Kidney (tissue), 13 donors: ENCODE measurements at regions not wholly inside any gene's neighbourhood (a gene's known extent, or its start where the extent isn't known, plus 50 kb on each side); places are given as distances from the start of the nearest gene placed in this dataset.

Experiments
- DNase-seq, 5 donors: peaks; one replicate each; pipeline ENCODE4 v3.0.0-alpha.2; 2013 to 2020
- FAIRE-seq: peaks from 2 replicates; lab custom pipeline; 2012; peaks lifted over from hg19 to GRCh38; lab: Jason Lieb, UNC
- H3K27ac ChIP-seq, 2 donors: one replicate each; pipeline ENCODE4 v1.7.0; 2013; ENCODE audit warnings: low read depth in 2 of 2, low read length in 2 of 2, inconsistent platforms in 1 of 2
- H3K27me3 ChIP-seq: one replicate; pipeline ENCODE4 v1.7.1; 2013; ENCODE audit warnings: low read length, inconsistent platforms; ENCODE audit not compliant: control insufficient read depth, insufficient read depth
- H3K36me3 ChIP-seq, 3 donors: one replicate each; pipeline versions ENCODE4 v1.7.0 to v1.7.1; 2013; ENCODE audit warnings: low read length in 3 of 3, control low read depth in 1 of 3, inconsistent platforms in 1 of 3; ENCODE audit not compliant: insufficient read depth in 3 of 3, control insufficient read depth in 2 of 3
- H3K4me1 ChIP-seq, 3 donors: one replicate each; pipeline versions ENCODE4 v1.7.0 to v1.7.1; 2013; ENCODE audit warnings: low read length in 3 of 3, inconsistent platforms in 1 of 3, low read depth in 1 of 3; ENCODE audit not compliant: control insufficient read depth in 2 of 3, insufficient read depth in 2 of 3
- H3K4me3 ChIP-seq, 3 donors: one replicate each; pipeline versions ENCODE4 v1.7.0 to v1.8.1; 2013; ENCODE audit warnings: low read length in 3 of 3, control low read depth in 1 of 3, inconsistent platforms in 1 of 3
- H3K9ac ChIP-seq, 3 donors: one replicate each; pipeline versions ENCODE4 v1.7.0 to v1.7.1; 2013; ENCODE audit warnings: low read length in 3 of 3, control low read depth in 1 of 3, inconsistent platforms in 1 of 3
- H3K9me3 ChIP-seq, 3 donors: one replicate each; pipeline versions ENCODE4 v1.7.0 to v1.7.1; 2013; ENCODE audit warnings: low read length in 3 of 3, control low read depth in 1 of 3, inconsistent platforms in 1 of 3; ENCODE audit not compliant: control insufficient read depth in 2 of 3, insufficient read depth in 1 of 3
- intact Hi-C: fragments of 100-400 bp; cut with DNase I; formaldehyde crosslinking; loops from one replicate; pipeline ENCODE4 v1.11.1; 2022
- TF ChIP-seq, protein P1 (sequence below): IDR thresholded peaks from 3 replicates; pipeline ENCODE4 v1.5.1; 2012; ENCODE audit warnings: mild to moderate bottlenecking, moderate library complexity, borderline replicate concordance; ENCODE audit not compliant: insufficient read depth; ENCODE audit errors: extremely low read depth
- donor health status: control.
- donor health status: control.
- donor health status: control.
- donor health status: control.
- donor health status: control.
- donor health status: DM: yes; HTN: yes; CAD: no.
- donor health status: Normal renal cell carcinoma (clear cell type).

DNA sequence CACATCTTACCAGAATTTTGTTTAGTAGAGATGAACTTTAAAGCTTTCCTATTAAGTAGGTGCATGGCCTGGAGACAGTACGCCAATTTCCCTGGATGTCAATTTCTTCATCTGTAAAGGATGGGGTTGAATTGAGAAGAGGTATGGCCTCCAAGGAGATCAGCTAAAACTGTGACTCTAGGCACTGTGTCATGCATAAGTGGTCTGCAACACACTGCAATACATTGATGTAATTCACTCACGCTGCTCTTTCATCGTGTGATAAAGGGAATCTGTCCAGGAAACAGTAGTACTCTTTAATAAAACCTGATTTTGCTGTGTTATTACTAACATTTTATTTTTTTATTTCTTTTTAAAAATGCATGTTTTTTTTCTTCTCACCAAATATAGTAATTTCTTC is 795.8 kb downstream of the DIAPH3 start:
- Histone ChIP-seq H3K27me3 (no peaks in the 10 kb centered on the region), H3K4me1 (no peaks in the 10 kb centered on the region), H3K36me3 (no peaks in the 10 kb centered on the region), H3K27ac (no peak overlapping the region), H3K9me3 (no peaks in the 10 kb centered on the region), H3K4me3 (no peak overlapping the region), H3K9ac (no peak overlapping the region)
- FAIRE-seq (no peak), DNase-seq (no peak)
- intact Hi-C loops = no loop called here
- TF ChIP-seq, protein P1, sequence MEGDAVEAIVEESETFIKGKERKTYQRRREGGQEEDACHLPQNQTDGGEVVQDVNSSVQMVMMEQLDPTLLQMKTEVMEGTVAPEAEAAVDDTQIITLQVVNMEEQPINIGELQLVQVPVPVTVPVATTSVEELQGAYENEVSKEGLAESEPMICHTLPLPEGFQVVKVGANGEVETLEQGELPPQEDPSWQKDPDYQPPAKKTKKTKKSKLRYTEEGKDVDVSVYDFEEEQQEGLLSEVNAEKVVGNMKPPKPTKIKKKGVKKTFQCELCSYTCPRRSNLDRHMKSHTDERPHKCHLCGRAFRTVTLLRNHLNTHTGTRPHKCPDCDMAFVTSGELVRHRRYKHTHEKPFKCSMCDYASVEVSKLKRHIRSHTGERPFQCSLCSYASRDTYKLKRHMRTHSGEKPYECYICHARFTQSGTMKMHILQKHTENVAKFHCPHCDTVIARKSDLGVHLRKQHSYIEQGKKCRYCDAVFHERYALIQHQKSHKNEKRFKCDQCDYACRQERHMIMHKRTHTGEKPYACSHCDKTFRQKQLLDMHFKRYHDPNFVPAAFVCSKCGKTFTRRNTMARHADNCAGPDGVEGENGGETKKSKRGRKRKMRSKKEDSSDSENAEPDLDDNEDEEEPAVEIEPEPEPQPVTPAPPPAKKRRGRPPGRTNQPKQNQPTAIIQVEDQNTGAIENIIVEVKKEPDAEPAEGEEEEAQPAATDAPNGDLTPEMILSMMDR = no peak

DNA sequence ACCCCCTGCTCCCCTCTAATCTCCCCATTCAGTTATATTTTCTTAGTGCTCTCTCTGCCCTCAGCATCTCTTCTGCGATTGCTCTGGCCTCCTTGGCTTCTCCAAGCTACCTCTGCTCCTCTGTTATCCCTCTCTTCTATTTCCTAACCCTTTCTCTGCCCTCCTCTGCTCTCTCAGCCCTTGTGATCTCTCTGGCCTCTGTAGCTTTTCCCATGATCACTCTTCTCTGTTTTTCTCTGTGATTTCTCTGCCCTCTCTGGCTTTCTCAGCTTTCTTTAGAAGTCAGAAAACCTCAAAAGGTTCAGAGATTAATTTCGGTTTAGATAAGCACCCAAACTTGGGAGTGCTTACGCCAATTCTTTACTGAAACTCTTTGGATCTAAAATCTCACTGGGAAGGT is 795.0 kb downstream of the DIAPH3 start:
- no peak for DNase-seq
- H3K4me1 ChIP-seq = no peaks in the 10 kb centered on the region
- H3K4me3 ChIP-seq = no peak overlapping the region
- peak overlapping the region in 1 of 2 donors; percentile 57 for H3K27ac ChIP-seq
- H3K27me3 ChIP-seq = no peaks in the 10 kb centered on the region
- TF ChIP-seq, protein P1 = no peak
- H3K9me3 ChIP-seq = no peaks in the 10 kb centered on the region
- no peaks in the 10 kb centered on the region for H3K36me3 ChIP-seq
- FAIRE-seq = no peak
- intact Hi-C loops = no loop called here
- H3K9ac ChIP-seq = no peak overlapping the region

DNA sequence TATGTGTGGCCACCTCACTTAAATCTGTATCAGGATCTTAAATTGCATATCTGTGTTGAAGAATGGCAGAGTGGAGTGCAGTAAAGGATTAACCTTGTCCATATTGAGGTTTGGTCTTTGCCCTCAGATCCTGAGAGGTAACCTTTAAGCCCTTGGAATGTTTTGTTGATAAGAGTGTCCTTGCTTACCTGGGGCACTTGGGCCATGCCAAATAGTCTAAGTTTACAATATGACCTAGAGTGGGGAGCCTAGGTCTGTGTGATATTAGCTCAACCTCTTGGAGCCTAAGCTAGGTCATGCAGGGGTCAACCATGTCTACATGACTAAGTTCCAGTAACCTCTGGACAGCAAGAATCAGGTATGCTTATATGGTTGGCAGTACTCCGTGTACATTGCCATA is 792.5 kb downstream of the DIAPH3 start:
- Histone ChIP-seq H3K27ac (no peak overlapping the region), H3K9me3 (no peaks in the 10 kb centered on the region), H3K27me3 (no peaks in the 10 kb centered on the region), H3K9ac (no peak overlapping the region), H3K4me1 (no peaks in the 10 kb centered on the region), H3K4me3 (no peak overlapping the region), H3K36me3 (no peaks in the 10 kb centered on the region)
- TF ChIP-seq, protein P1 = no peak
- intact Hi-C loops = no loop called here
- no peak for DNase-seq
- FAIRE-seq = no peak

DNA sequence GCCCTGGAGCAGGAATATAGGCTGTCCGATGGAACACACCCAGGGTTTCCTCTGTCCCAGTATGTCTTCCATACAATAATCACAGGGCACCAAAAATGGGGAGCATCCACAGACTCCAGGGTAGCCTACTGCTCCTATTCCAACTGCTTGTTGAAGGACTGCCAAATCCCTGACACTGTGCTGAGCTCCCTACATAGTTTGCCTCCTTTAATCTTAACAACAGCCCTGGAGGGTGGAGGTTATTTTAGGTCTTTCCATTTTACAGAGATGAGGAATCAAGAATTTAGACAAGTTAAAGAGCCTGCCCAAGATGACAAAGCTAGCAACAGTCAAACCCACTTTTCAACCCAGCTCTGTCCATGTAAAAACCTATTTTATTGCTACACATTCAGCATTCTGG is 790.4 kb downstream of the DIAPH3 start:
- H3K4me1 ChIP-seq = no peaks in the 10 kb centered on the region
- H3K27ac ChIP-seq = no peak overlapping the region
- TF ChIP-seq, protein P1 = no peak
- no peaks in the 10 kb centered on the region for H3K36me3 ChIP-seq
- intact Hi-C loops = no loop called here
- no peak overlapping the region for H3K9ac ChIP-seq
- no peak for DNase-seq
- H3K9me3 ChIP-seq = no peaks in the 10 kb centered on the region
- H3K4me3 ChIP-seq = no peak overlapping the region
- no peak for FAIRE-seq
- no peaks in the 10 kb centered on the region for H3K27me3 ChIP-seq
